Ascending aorta (tissue), 2 donors: ENCODE measurements at regions not wholly inside any gene's neighbourhood (a gene's known extent, or its start where the extent isn't known, plus 50 kb on each side); places are given as distances from the start of the nearest gene placed in this dataset.

Source experiments
- DNase-seq, 2 donors: peaks; one replicate each; pipeline ENCODE4 v3.0.0-alpha.2; 2019; ENCODE audit warnings: low spot score in 2 of 2
- H3K27ac ChIP-seq, 2 donors: fragments of 200-600 bp; sonication (generic); one replicate each; pipeline ENCODE4 v1.5.1; 2016 to 2017; ENCODE audit warnings: mild to moderate bottlenecking in 1 of 2
- H3K27me3 ChIP-seq: fragments of 200-600 bp; sonication (generic); one replicate; pipeline ENCODE4 v1.5.1; 2017
- H3K36me3 ChIP-seq, 2 donors: fragments of 200-600 bp; sonication (generic); one replicate each; pipeline ENCODE4 v1.5.1; 2016
- H3K4me1 ChIP-seq, 2 donors: fragments of 200-600 bp; sonication (generic); one replicate each; pipeline ENCODE4 v1.5.1; 2016 to 2017; ENCODE audit warnings: mild to moderate bottlenecking in 1 of 2
- H3K4me3 ChIP-seq, 2 donors: fragments of 200-600 bp; sonication (generic); one replicate each; pipeline ENCODE4 v1.5.1; 2016 to 2017; ENCODE audit warnings: mild to moderate bottlenecking in 1 of 2
- H3K9me3 ChIP-seq, 2 donors: fragments of 200-600 bp; sonication (generic); one replicate each; pipeline ENCODE4 v1.5.1; 2016
- intact Hi-C: fragments of 100-400 bp; cut with DNase I; formaldehyde crosslinking; loops from one replicate; pipeline ENCODE4 v1.15.1; 2023
- TF ChIP-seq, protein P1 (sequence below), 3 experiments: fragments of 200-600 bp in 2 of 3; fragments of 450-650 bp in 1 of 3; sonication (generic) in 2 of 3; IDR thresholded peaks; one replicate each; pipeline ENCODE4 v1.5.1; 2016 to 2019; ENCODE audit warnings: antibody characterized with exemption in 3 of 3, mild to moderate bottlenecking in 1 of 3, moderate library complexity in 1 of 3

- Histone ChIP-seq H3K27me3 (no peaks in the 10 kb centered on the region), H3K27ac (no peak overlapping the region), H3K9me3 (no peaks in the 10 kb centered on the region), H3K4me3 (no peak overlapping the region), H3K36me3 (no peaks in the 10 kb centered on the region), H3K4me1 (no peaks in the 10 kb centered on the region)
- TF ChIP-seq, protein P1, sequence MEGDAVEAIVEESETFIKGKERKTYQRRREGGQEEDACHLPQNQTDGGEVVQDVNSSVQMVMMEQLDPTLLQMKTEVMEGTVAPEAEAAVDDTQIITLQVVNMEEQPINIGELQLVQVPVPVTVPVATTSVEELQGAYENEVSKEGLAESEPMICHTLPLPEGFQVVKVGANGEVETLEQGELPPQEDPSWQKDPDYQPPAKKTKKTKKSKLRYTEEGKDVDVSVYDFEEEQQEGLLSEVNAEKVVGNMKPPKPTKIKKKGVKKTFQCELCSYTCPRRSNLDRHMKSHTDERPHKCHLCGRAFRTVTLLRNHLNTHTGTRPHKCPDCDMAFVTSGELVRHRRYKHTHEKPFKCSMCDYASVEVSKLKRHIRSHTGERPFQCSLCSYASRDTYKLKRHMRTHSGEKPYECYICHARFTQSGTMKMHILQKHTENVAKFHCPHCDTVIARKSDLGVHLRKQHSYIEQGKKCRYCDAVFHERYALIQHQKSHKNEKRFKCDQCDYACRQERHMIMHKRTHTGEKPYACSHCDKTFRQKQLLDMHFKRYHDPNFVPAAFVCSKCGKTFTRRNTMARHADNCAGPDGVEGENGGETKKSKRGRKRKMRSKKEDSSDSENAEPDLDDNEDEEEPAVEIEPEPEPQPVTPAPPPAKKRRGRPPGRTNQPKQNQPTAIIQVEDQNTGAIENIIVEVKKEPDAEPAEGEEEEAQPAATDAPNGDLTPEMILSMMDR (IDR thresholded peaks at IDR 0.05): no peak
- DNase-seq: no peak
- intact Hi-C loops: no loop called here
Measured at GRCh38 chr2:67043781-67044478, 353.2 kb upstream of the ETAA1 start.

GRCh38 chr2:67046591-67046990 lies 350.5 kb upstream of the ETAA1 start:
- DNase-seq: no peak
- H3K4me3 ChIP-seq: no peak overlapping the region
- H3K27me3 ChIP-seq: no peaks in the 10 kb centered on the region
- intact Hi-C loops: no loop called here
- H3K9me3 ChIP-seq: no peaks in the 10 kb centered on the region
- H3K36me3 ChIP-seq: no peaks in the 10 kb centered on the region
- H3K27ac ChIP-seq: no peak overlapping the region
- H3K4me1 ChIP-seq: no peaks in the 10 kb centered on the region
- TF ChIP-seq, protein P1 (IDR thresholded peaks at IDR 0.05): no peak

- intact Hi-C loops: no loop called here
- H3K4me1 ChIP-seq: no peaks in the 10 kb centered on the region
- no peak for DNase-seq
- H3K27ac ChIP-seq: no peak overlapping the region
- TF ChIP-seq, protein P1 (IDR thresholded peaks at IDR 0.05): no peak
- no peak overlapping the region for H3K4me3 ChIP-seq
- no peaks in the 10 kb centered on the region for H3K36me3 ChIP-seq
- no peaks in the 10 kb centered on the region for H3K27me3 ChIP-seq
- no peaks in the 10 kb centered on the region for H3K9me3 ChIP-seq
Measured at GRCh38 chr2:67048314-67048713, 348.8 kb upstream of the ETAA1 start.

DNA sequence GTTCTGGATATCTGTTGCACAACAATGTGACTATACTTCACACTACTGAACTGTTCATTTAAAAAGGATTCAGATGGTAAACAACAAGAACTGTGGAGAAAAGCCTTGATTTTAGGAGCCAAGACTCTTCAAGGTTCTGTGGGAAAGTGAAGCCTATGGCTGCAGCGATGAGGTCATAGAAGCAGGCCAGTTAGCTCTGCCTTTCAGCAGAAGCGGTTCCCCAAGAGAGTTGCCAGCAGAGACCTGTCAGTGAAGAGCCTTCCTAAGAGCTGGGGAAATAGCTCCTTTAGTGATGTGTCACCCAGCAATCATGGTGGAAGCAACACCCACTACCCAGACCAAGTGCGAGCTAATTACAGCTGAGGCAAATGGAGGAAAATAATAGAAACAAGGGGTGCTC lies 346.5 kb upstream of the ETAA1 start:
- no peak overlapping the region for H3K4me3 ChIP-seq
- no peaks in the 10 kb centered on the region for H3K36me3 ChIP-seq
- DNase-seq: no peak
- no peak overlapping the region for H3K27ac ChIP-seq
- H3K4me1 ChIP-seq: no peaks in the 10 kb centered on the region
- no peaks in the 10 kb centered on the region for H3K27me3 ChIP-seq
- intact Hi-C loops: no loop called here
- TF ChIP-seq, protein P1 (IDR thresholded peaks at IDR 0.05): no peak
- H3K9me3 ChIP-seq: no peaks in the 10 kb centered on the region

DNA sequence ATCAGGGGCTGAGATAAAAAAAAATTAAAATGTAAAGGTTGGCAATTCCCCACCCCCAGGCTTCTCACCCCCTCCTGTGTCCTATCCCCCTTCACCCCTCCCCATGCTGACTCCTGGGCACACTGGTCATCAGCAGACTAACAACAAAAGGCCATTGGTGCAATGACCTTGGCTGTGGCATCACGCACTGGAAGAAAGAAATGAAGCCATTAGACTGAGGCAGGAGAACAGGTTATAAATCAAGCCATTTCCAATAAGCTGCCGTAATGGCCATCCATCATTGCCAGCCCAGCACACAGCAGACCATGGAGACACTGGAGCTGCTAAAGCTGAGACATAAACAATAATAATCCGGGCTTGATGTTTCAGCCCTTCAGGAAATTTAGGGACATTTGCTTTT lies 342.4 kb upstream of the ETAA1 start:
- H3K4me3 ChIP-seq: no peak overlapping the region
- H3K4me1 ChIP-seq: no peaks in the 10 kb centered on the region
- H3K9me3 ChIP-seq: peaks cover 0 to under 1% of the 10 kb centered on the region in 2 donors
- no peaks in the 10 kb centered on the region for H3K27me3 ChIP-seq
- intact Hi-C loops: no loop called here
- TF ChIP-seq, protein P1 (IDR thresholded peaks at IDR 0.05): no peak
- no peak for DNase-seq
- H3K36me3 ChIP-seq: no peaks in the 10 kb centered on the region
- H3K27ac ChIP-seq: no peak overlapping the region
